Fibroblast of peridontal ligament (primary cell): ENCODE measurements at regions not wholly inside any gene's neighbourhood (a gene's known extent, or its start where the extent isn't known, plus 50 kb on each side); places are given as distances from the start of the nearest gene placed in this dataset.
"Not testable (repeated sequence)": the region's sequence is repeated elsewhere in the genome, so short reads cannot be mapped to it uniquely, and the experiment has no call there.

Experiments
- DNase-seq: peaks from one replicate; pipeline ENCODE4 v3.0.0-alpha.2; 2010; ENCODE audit errors: extremely low read depth

- no peak for DNase-seq
Measured at GRCh38 chr18:78448106-78448505, 531.5 kb upstream of the SALL3 start.

GRCh38 chr18:78448591-78448990 is 531.0 kb upstream of the SALL3 start:
- no peak for DNase-seq

- no peak for DNase-seq
Measured at GRCh38 chr18:78454221-78454620, 525.4 kb upstream of the SALL3 start.

DNA sequence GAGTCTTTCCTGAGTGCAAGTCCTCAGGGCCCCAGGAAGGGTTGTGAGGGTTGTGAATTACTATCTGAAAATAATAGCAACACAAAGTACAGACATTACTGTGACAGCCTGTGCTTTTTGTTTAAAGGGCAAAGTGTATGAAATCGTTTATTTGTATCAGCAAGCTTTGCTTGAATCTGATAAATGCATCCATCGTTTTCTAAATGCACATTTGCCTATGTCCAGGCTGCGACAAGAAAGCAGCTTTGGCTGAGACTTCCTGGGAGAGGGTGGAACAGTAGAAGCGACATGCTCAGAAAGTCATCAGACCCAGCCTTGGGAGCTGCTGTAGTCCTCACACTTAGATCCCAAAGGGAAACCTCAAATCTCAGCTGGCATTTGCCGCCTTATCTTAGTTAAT is 524.2 kb upstream of the SALL3 start:
- DNase-seq: no peak

GRCh38 chr18:78457011-78457410 is 522.6 kb upstream of the SALL3 start:
- DNase-seq: no peak

- no peak for DNase-seq
Measured at GRCh38 chr18:78457731-78458130, 521.9 kb upstream of the SALL3 start.

- DNase-seq: no peak
Measured at GRCh38 chr18:78458356-78458755, 521.3 kb upstream of the SALL3 start.

DNA sequence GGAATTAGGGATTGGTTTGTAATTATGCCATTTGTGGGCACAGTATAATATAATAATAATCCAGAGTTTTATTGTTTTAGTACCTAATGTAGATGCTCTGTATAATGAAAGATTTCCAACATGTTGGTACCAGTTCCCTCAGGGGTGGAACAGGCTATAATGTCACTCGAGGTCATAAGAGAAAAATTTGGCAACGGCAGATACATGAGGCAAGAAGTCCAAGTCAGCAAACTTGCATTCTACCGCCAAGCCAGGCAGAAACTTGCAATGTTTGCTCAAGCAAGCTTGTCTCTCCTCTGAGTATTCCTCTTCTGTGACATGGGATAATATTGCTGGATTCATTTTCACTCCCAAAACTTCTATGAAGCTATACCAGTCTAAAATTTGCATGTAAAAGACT is 520.0 kb upstream of the SALL3 start:
- DNase-seq: no peak

DNA sequence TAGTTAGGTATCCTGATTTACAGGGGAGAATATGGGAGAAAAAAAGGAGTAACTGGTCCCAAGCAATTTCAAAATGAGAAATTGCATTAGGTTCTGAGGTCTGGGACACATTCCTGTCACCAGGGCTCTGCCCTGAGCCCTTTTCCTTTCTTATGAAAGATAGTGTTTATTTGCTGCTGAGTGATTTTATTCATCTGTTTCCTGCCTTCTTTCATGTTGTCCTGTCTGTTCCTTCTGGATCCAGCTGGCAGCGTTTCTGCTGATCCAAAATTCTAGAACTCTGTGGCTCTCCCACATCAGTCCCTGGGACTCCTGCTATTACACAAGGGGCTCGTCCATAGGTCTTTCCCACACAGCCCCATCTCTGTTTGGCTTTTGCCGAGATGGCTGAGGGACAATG is 519.1 kb upstream of the SALL3 start:
- DNase-seq: no peak

GRCh38 chr18:78473563-78473962 is 506.1 kb upstream of the SALL3 start:
- DNase-seq: no peak

GRCh38 chr18:78477840-78478239 is 501.8 kb upstream of the SALL3 start:
- DNase-seq: no peak

DNA sequence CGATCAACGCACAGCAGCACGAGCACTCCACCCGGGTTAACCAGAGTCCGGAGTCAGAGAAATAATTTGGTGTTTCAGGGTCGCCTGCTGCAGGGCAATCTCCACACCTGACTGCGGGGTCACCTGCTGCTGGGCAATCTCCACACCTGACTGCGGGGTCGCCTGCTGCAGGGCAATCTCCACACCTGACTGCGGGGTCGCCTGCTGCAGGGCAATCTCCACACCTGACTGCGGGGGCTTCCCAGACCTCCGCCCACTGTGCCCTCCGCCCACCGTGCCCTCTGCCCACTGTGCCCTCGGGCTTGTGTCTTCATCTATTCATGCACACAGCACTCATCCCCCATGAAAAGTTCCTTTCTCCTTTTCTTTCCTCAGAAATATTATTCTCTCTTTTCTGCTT is 500.2 kb upstream of the SALL3 start:
- no peak for DNase-seq

GRCh38 chr18:78480262-78481054 is 499.2 kb upstream of the SALL3 start:
- DNase-seq: no peak

DNA sequence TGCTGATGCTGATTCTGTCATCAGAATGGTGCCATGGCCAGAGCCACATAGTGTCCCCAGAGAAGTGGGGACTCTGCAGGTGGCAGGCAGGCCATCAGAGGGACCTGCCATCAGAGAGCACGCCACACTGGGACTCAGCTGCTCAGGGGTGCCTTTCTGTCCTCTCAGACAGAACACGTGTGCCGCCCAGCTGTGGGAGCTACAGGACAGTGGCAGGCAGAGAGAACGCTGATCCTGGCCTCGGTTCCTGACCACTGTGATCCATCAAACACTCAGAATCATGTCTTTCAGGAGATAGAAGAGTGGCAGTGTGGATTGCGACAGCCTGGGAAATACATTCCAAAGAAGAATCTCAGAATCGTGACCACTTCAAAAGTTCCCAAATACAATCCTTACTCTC is 497.2 kb upstream of the SALL3 start:
- no peak for DNase-seq

GRCh38 chr18:78487649-78488048 is 492.0 kb upstream of the SALL3 start:
- no peak for DNase-seq

GRCh38 chr18:78492064-78492812 is 487.4 kb upstream of the SALL3 start:
- no peak for DNase-seq

- no peak for DNase-seq
Measured at GRCh38 chr18:78492813-78493371, 486.7 kb upstream of the SALL3 start.

DNA sequence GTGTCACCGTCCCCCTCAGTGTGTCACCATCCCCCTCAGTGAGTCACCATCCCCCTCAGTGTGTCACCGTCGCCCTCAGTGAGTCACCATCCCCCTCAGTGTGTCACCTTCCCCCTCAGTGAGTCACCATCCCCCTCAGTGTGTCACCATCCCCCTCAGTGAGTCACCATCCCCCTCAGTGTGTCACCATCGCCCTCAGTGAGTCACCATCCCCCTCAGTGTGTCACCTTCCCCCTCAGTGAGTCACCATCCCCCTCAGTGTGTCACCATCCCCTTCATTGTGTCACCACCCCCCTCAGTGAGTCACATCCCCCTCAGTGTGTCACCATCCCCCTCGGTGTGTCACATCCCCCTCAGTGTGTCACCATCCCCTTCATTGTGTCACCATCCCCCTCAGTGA is 486.1 kb upstream of the SALL3 start:
- not testable (repeated sequence) for DNase-seq

DNA sequence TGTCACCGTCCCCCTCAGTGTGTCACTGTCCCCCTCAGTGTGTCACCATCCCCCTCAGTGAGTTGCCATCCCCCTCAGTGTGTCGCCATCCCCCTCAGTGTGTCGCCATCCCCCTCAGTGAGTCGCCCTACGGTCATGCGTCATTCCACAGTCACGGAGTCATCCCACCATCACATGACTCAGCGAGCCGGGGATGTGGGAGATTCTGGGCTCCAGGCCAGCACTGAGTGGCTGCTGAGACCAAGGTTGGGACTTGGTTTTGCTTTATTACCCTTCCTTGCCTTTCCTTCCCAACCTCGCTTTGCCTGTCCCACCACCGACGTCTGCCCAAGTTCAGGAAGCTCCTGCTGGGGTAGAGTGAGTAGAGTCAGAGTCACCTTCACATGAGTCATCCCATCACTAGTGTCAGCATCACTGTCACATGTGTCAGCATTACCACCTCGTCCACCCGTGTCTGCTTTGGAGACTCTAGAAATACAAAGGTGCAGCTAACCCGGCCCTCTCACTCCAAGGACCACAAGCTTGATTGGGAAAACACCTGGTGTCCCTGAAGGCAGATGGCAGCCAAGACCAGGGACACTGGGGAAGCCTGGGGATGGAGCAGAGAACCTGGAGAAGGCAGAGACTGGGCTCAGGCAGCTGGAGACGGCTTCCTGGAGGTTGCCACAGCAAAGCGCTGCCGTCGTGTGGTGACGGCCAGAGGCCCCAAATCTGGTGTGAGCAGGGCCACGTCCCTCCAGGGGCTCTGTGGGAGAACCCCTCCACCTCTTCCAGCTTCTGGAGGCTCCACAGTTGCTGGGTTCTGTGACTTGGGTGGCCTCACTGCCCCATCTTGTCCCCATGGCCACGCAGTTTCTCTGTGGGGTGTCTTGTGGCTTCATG is 485.2 kb upstream of the SALL3 start:
- no peak for DNase-seq

DNA sequence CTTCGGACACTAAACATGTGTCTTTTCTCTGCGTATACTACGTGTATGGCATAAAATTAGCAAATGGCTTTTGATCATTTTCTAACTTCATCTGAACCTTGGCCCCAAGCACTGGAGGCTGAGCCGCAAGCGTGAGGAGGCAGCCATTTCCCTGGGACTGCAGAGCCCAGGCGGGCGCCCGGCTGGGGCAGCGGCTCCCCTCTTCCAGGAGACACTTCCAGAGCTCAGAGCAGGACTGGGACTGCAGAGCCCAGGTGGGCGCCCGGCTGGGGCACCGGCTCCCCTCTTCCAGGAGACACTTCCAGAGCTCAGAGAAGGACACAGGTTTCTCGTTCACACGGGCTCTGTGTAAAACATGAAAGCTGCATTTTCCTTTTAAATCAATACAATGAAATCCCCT is 484.1 kb upstream of the SALL3 start:
- no peak for DNase-seq

GRCh38 chr18:78496079-78496478 is 483.5 kb upstream of the SALL3 start:
- no peak for DNase-seq

- DNase-seq: no peak
Measured at GRCh38 chr18:78497641-78498040, 482.0 kb upstream of the SALL3 start.
